Bronchial epithelial cell (primary cell): ENCODE measurements at regions not wholly inside any gene's neighbourhood (a gene's known extent, or its start where the extent isn't known, plus 50 kb on each side); places are given as distances from the start of the nearest gene placed in this dataset.

Experiments used
- DNase-seq: peaks from one replicate; pipeline ENCODE4 v3.0.0-alpha.2; 2010; ENCODE audit warnings: low read depth
- FAIRE-seq: peaks from 2 replicates; lab custom pipeline; 2011; peaks lifted over from hg19 to GRCh38; lab: Jason Lieb, UNC
- H3K27me3 ChIP-seq: 2 replicates; pipeline ENCODE4 v1.5.1; 2011; ENCODE audit warnings: low read length; ENCODE audit not compliant: control insufficient read depth, insufficient read depth
- H3K36me3 ChIP-seq: 2 replicates; pipeline ENCODE4 v1.5.1; 2011; ENCODE audit warnings: low read length; ENCODE audit not compliant: control insufficient read depth, insufficient read depth
- H3K4me3 ChIP-seq: 2 replicates; pipeline ENCODE4 v1.5.1; 2011; ENCODE audit warnings: mild to moderate bottlenecking, low read depth, low read length, control low read depth
- TF ChIP-seq, protein P1 (sequence below): IDR thresholded peaks from 2 replicates; pipeline ENCODE4 v1.5.1; 2011; ENCODE audit warnings: mild to moderate bottlenecking, moderate library complexity, low read length, control low read depth, inconsistent platforms; ENCODE audit not compliant: insufficient read depth, severe bottlenecking

DNA sequence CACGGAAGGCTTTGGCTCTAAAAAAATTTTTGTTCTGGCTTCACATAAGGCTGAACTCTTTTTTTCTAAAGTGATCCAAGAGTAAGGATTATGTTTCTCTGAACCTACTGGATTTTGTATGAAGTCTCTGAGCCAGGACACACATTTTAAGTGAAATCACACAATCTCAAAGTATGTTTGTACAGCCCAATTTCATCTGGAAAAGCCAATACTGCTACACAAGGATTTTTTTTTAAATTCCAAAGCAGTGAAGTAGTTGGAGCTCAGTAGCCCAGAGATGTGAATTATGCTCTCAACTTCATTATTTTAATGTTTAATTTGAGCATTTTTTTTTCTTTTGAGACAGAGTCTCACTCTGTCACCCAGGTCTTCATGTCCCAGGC is 243.9 kb downstream of the FAM43A start:
- DNase-seq (no peak), FAIRE-seq (no peak)
- Histone ChIP-seq H3K36me3 (no peaks in the 10 kb centered on the region), H3K27me3 (no peaks in the 10 kb centered on the region), H3K4me3 (no peak overlapping the region)
- TF ChIP-seq, protein P1, sequence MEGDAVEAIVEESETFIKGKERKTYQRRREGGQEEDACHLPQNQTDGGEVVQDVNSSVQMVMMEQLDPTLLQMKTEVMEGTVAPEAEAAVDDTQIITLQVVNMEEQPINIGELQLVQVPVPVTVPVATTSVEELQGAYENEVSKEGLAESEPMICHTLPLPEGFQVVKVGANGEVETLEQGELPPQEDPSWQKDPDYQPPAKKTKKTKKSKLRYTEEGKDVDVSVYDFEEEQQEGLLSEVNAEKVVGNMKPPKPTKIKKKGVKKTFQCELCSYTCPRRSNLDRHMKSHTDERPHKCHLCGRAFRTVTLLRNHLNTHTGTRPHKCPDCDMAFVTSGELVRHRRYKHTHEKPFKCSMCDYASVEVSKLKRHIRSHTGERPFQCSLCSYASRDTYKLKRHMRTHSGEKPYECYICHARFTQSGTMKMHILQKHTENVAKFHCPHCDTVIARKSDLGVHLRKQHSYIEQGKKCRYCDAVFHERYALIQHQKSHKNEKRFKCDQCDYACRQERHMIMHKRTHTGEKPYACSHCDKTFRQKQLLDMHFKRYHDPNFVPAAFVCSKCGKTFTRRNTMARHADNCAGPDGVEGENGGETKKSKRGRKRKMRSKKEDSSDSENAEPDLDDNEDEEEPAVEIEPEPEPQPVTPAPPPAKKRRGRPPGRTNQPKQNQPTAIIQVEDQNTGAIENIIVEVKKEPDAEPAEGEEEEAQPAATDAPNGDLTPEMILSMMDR: no peak

DNA sequence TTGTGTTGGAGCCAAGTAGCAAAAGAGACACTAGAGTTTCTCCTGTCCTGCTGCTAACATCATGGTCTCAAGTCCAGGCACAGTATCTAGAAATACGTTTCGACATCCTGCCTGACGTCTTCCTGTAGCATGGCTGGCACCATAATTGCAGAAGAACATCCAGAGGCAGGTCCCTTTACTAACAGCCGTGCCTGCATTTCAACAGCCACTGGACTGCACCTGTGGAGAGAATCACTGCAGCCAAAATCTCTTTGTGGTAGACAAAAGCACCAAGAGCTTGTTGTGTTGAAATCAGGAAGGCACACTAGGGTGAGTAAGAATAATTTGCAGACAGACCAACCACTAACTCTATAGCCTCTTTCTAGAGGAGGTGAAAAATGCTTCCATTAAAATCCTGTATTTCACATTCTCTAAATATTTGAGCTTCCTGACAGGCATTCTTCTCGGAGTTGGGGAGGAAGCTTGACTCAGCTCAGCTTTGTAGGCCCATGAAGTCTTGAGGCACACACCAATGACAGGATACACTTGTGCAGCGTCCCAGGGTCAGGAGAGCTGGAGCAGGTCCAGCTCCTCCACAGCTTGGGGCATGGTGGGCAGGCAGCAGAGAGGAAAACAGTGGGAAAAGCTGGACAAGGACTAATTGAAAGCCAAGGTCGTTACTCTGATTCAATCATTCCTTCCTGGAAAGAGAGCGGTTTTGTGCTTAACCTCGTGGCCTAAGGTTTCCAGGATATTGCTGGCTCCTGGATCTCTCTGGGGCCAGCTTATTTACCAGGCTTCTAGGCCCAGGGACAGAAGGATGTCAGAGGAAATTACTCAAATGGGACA is 244.9 kb downstream of the FAM43A start:
- TF ChIP-seq, protein P1: no peak
- DNase-seq (peak; percentile 46), FAIRE-seq (no peak)
- Histone ChIP-seq H3K27me3 (no peaks in the 10 kb centered on the region), H3K4me3 (no peak overlapping the region), H3K36me3 (no peaks in the 10 kb centered on the region)

DNA sequence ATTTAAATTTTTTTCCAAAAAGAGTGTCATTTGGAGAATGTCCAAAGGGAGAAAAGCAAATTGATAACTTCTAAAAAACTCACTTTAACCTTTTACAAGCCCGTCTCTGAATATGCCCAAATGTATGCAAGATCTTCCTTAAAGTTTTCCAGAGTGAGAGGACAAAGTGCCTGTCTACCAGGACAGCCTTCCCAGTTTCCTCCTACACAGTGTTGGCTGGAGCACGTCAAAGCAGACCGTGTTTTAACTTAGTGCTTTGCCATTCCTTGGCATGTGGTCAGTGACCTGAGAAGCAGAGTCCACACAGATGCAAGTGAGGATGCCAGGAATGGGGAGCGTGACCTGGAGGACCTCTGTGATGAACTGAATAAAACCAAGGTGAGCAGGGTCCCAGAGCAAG is 245.7 kb downstream of the FAM43A start:
- Histone ChIP-seq H3K4me3 (no peak overlapping the region), H3K36me3 (no peaks in the 10 kb centered on the region), H3K27me3 (no peaks in the 10 kb centered on the region)
- FAIRE-seq: no peak
- DNase-seq: no peak
- TF ChIP-seq, protein P1: no peak

DNA sequence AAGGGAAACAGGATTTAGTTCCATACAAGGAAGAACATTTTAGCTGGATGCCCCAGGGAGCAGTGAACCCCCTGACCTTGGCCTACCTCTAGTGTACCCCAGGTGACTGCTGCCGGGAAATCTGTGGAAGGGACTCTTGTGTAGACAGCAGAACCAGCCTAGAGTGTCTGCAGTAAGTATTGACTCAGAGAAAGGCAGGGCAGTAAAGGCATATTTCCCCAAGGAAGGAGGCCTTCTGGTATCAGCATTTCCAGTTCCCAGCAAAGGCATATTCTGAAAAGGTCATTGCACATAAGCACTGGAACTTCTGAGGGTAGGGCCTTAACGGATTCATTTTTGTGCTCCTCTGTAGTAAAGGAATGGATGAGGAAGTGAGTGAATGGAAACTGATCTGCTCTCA is 246.2 kb downstream of the FAM43A start:
- FAIRE-seq (no peak), DNase-seq (no peak)
- Histone ChIP-seq H3K4me3 (no peak overlapping the region), H3K36me3 (no peaks in the 10 kb centered on the region), H3K27me3 (no peaks in the 10 kb centered on the region)
- TF ChIP-seq, protein P1: no peak

DNA sequence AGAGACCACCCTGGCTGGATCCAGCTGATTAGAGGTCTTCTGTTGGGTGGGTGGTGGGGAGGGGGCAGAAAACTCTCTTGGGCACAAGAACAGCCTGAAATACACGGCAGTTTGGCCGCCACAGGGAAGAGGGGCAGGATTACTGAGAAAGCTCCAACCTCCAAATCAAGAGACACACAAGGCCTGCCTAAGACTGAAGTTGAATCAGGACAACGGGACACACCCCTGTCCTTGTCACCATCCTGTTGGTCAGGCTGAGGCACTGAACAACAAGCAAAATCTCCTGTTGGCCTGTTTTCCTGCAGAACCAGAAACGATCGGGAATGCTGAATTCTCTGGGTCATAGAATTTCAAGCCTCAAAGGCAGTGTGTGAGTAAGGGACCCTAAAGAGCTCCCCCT is 247.8 kb downstream of the FAM43A start:
- TF ChIP-seq, protein P1: no peak
- FAIRE-seq (no peak), DNase-seq (no peak)
- H3K27me3 ChIP-seq: no peaks in the 10 kb centered on the region
- no peak overlapping the region for H3K4me3 ChIP-seq
- no peaks in the 10 kb centered on the region for H3K36me3 ChIP-seq

DNA sequence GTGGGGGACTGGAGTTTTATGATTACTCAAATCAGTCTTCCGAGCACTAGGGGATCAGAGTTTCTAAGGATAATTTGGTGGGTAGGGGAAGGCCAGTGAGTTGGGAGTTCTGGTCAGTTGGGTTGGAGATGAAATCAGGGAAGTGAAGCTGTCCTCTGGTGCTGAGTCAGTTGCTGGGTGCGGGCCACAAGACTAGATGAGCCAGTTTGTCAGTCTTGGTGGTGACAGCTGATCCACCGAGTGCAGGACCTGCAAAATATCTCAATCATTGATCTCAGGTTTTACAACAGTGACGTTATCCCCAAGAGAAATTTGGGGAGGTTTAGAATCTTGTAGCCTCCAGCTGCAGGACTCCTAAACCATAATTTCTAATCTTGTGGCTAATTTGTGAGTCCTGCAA is 249.4 kb downstream of the FAM43A start:
- no peak overlapping the region for H3K4me3 ChIP-seq
- no peaks in the 10 kb centered on the region for H3K27me3 ChIP-seq
- no peaks in the 10 kb centered on the region for H3K36me3 ChIP-seq
- DNase-seq (peak; percentile 4), FAIRE-seq (no peak)
- TF ChIP-seq, protein P1: no peak
